Caco-2 (cell line): ENCODE measurements at regions not wholly inside any gene's neighbourhood (a gene's known extent, or its start where the extent isn't known, plus 50 kb on each side); places are given as distances from the start of the nearest gene placed in this dataset.
A peak's percentile ranks its signal among the peaks of the same experiment; 100 is the strongest.

Experiments used
- BruUV-seq: library from RNA; stranded (reverse); fragments of 400-500 nt; replicated peaks from 2 replicates; lab custom pipeline; 2021; lab: Mats Ljungman, UMichigan
- CTCF ChIA-PET: fragments of 300-600 bp; sonication (Branson Sonifier 250); formaldehyde crosslinking; loops from one replicate; lab custom pipeline; 2022; ENCODE audit warnings: antibody characterized with exemption; lab: Charles Lee
- POLR2A ChIA-PET: fragments of 300-600 bp; sonication (Branson Sonifier 250); formaldehyde crosslinking; loops from one replicate; lab custom pipeline; 2022; ENCODE audit warnings: antibody characterized with exemption; lab: Charles Lee
- DNase-seq, 2 experiments: peaks; one replicate each; pipeline versions ENCODE4 v3.0.0 to v3.0.0-alpha.2; 2020 to 2022
- H3K27me3 ChIP-seq: replicated peaks from 2 replicates; pipeline ENCODE4 v1.6.0; 2011; ENCODE audit warnings: low read length; ENCODE audit not compliant: control insufficient read depth, insufficient read depth
- H3K36me3 ChIP-seq: 2 replicates; pipeline ENCODE4 v1.5.1; 2011; ENCODE audit warnings: low read length; ENCODE audit not compliant: control insufficient read depth, insufficient read depth
- H3K4me1 ChIP-seq: fragments of 250-450 bp; sonication (Bioruptor Pico); 2 replicates; pipeline ENCODE4 v1.5.1; 2020; ENCODE audit warnings: mild to moderate bottlenecking
- H3K4me3 ChIP-seq: 2 replicates; pipeline ENCODE4 v1.5.1; 2011; ENCODE audit warnings: low read depth, mild to moderate bottlenecking, control low read depth, low read length
- H3K9me3 ChIP-seq: fragments of 250-450 bp; sonication (Bioruptor Pico); 2 replicates; pipeline ENCODE4 v1.5.1; 2020; ENCODE audit warnings: mild to moderate bottlenecking, moderate library complexity
- H3K27ac Mint-ChIP-seq: one replicate; pipeline ENCODE4 v1.8.0; 2022; ENCODE audit warnings: mixed read lengths; ENCODE audit not compliant: unreplicated experiment
- H3K27me3 Mint-ChIP-seq: one replicate; pipeline ENCODE4 v1.8.0; 2022; ENCODE audit warnings: mixed read lengths; ENCODE audit not compliant: insufficient read depth, unreplicated experiment
- H3K36me3 Mint-ChIP-seq: one replicate; pipeline ENCODE4 v1.8.0; 2022; ENCODE audit warnings: mild to moderate bottlenecking, mixed read lengths; ENCODE audit not compliant: insufficient read depth, unreplicated experiment
- H3K4me1 Mint-ChIP-seq: one replicate; pipeline ENCODE4 v1.8.0; 2022; ENCODE audit warnings: low read depth, mixed read lengths; ENCODE audit not compliant: unreplicated experiment
- H3K4me3 Mint-ChIP-seq: one replicate; pipeline ENCODE4 v1.8.0; 2022; ENCODE audit warnings: mild to moderate bottlenecking, moderate library complexity, mixed read lengths; ENCODE audit not compliant: unreplicated experiment
- H3K9me3 Mint-ChIP-seq: one replicate; pipeline ENCODE4 v1.8.0; 2022; ENCODE audit warnings: mixed read lengths; ENCODE audit not compliant: unreplicated experiment
- intact Hi-C: fragments of 100-400 bp; cut with micrococcal nuclease; formaldehyde crosslinking; loops from one replicate; pipeline ENCODE4 v1.10.0; 2022; ENCODE audit not compliant: unreplicated experiment
- TF ChIP-seq, protein P1 (sequence below), 2 experiments: fragments of 200-600 bp in 1 of 2; IDR thresholded peaks; 1 replicate in 1 of 2; 2 replicates in 1 of 2; pipeline versions ENCODE4 v1.5.1 to v1.8.0; 2011 to 2022; ENCODE audit warnings: antibody characterized with exemption in 1 of 2, control low read depth in 1 of 2, inconsistent platforms in 1 of 2, low read depth in 1 of 2, low read length in 1 of 2, mild to moderate bottlenecking in 1 of 2, moderate library complexity in 1 of 2; ENCODE audit not compliant: insufficient read depth in 1 of 2, severe bottlenecking in 1 of 2, unreplicated experiment in 1 of 2

- intact Hi-C loops = no loop called here
- H3K27me3 ChIP-seq = no peaks in the 10 kb centered on the region
- no peaks in the 10 kb centered on the region for H3K9me3 ChIP-seq
- Mint-ChIP-seq H3K27ac (no peak overlapping the region), H3K4me1 (peaks cover 7% of the 10 kb centered on the region), H3K9me3 (no peaks in the 10 kb centered on the region), H3K4me3 (peak overlapping the region; percentile 64), H3K36me3 (no peaks in the 10 kb centered on the region), H3K27me3 (no peaks in the 10 kb centered on the region)
- no peaks in the 10 kb centered on the region for H3K36me3 ChIP-seq
- ChIA-PET POLR2A (no interaction called here), CTCF (interaction anchor here (0.6 kb wide), 1 partner anchor 11 kb away, joined by 3 read pairs; no protein-coding TSS in a partner anchor)
- no peak overlapping the region for H3K4me3 ChIP-seq
- BruUV-seq = no TSS peak
- H3K4me1 ChIP-seq = 0 out of 2 replicates have a peak, but pooled peaks cover 4% of the 10 kb centered on the region
- peak; percentile 9 to 41 for DNase-seq
- TF ChIP-seq, protein P1, sequence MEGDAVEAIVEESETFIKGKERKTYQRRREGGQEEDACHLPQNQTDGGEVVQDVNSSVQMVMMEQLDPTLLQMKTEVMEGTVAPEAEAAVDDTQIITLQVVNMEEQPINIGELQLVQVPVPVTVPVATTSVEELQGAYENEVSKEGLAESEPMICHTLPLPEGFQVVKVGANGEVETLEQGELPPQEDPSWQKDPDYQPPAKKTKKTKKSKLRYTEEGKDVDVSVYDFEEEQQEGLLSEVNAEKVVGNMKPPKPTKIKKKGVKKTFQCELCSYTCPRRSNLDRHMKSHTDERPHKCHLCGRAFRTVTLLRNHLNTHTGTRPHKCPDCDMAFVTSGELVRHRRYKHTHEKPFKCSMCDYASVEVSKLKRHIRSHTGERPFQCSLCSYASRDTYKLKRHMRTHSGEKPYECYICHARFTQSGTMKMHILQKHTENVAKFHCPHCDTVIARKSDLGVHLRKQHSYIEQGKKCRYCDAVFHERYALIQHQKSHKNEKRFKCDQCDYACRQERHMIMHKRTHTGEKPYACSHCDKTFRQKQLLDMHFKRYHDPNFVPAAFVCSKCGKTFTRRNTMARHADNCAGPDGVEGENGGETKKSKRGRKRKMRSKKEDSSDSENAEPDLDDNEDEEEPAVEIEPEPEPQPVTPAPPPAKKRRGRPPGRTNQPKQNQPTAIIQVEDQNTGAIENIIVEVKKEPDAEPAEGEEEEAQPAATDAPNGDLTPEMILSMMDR (IDR thresholded peaks at IDR 0.05; ENCODE audit: insufficient read depth in 1 of 2, low read depth in 1 of 2, low read length in 1 of 2, severe bottlenecking in 1 of 2, unreplicated experiment in 1 of 2) = no peak
Observed at GRCh38 chrX:143306991-143307937, 210.0 kb downstream of the SPANXN3 start.

DNA sequence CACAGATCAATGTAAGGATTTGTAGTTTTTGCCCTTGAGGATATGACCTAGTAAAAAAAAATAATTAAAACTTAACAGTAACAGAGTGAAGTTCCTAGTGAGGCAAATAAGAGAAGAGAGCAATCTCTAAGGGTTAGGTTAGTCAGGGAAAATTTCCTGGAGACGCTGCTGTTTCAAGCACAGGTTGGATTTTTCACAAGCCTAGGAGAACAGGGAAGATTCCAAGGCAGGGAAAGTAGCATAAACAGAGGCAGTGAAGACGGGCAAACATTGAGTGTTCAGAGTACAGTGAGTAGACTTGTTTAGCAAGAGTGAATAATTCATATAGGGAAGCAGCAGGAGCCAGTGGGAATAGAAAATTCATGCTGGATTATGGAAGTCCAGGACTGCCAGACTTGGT lies 212.8 kb downstream of the SPANXN3 start:
- H3K27me3 ChIP-seq = no peaks in the 10 kb centered on the region
- Mint-ChIP-seq H3K4me1 (peaks cover 7% of the 10 kb centered on the region), H3K27ac (no peak overlapping the region), H3K9me3 (no peaks in the 10 kb centered on the region), H3K4me3 (no peak overlapping the region), H3K27me3 (no peaks in the 10 kb centered on the region), H3K36me3 (no peaks in the 10 kb centered on the region)
- DNase-seq = no peak
- H3K9me3 ChIP-seq = no peaks in the 10 kb centered on the region
- CTCF ChIA-PET = no interaction called here
- POLR2A ChIA-PET = no interaction called here
- intact Hi-C loops = no loop called here
- no TSS peak for BruUV-seq
- H3K36me3 ChIP-seq = no peaks in the 10 kb centered on the region
- TF ChIP-seq, protein P1 (IDR thresholded peaks at IDR 0.05; ENCODE audit: insufficient read depth in 1 of 2, low read depth in 1 of 2, low read length in 1 of 2, severe bottlenecking in 1 of 2, unreplicated experiment in 1 of 2) = no peak
- no peak overlapping the region for H3K4me3 ChIP-seq
- H3K4me1 ChIP-seq = 0 out of 2 replicates have a peak, but pooled peaks cover 4% of the 10 kb centered on the region

GRCh38 chrX:143304025-143304424 lies 213.2 kb downstream of the SPANXN3 start:
- Mint-ChIP-seq H3K27me3 (no peaks in the 10 kb centered on the region), H3K4me1 (peaks cover 7% of the 10 kb centered on the region), H3K4me3 (no peak overlapping the region), H3K9me3 (no peaks in the 10 kb centered on the region), H3K27ac (no peak overlapping the region), H3K36me3 (no peaks in the 10 kb centered on the region)
- no peak for DNase-seq
- ChIA-PET POLR2A (no interaction called here), CTCF (no interaction called here)
- TF ChIP-seq, protein P1 (IDR thresholded peaks at IDR 0.05; ENCODE audit: insufficient read depth in 1 of 2, low read depth in 1 of 2, low read length in 1 of 2, severe bottlenecking in 1 of 2, unreplicated experiment in 1 of 2) = no peak
- intact Hi-C loops = no loop called here
- Histone ChIP-seq H3K27me3 (no peaks in the 10 kb centered on the region), H3K4me3 (no peak overlapping the region), H3K36me3 (no peaks in the 10 kb centered on the region), H3K9me3 (no peaks in the 10 kb centered on the region), H3K4me1 (0 out of 2 replicates have a peak, but pooled peaks cover 4% of the 10 kb centered on the region)
- BruUV-seq = no TSS peak
